Prostate gland (tissue), 2 donors: ENCODE measurements at regions not wholly inside any gene's neighbourhood (a gene's known extent, or its start where the extent isn't known, plus 50 kb on each side); places are given as distances from the start of the nearest gene placed in this dataset.

Experiments
- DNase-seq: peaks from one replicate; pipeline ENCODE4 v3.0.0-alpha.2; 2019; ENCODE audit warnings: low spot score
- H3K27ac ChIP-seq, 2 donors: fragments of 200-600 bp; sonication (generic); 2 replicates each; pipeline ENCODE4 v1.5.1; 2017 to 2019
- H3K27me3 ChIP-seq: fragments of 200-600 bp; sonication (generic); replicated peaks from 2 replicates; pipeline ENCODE4 v1.5.1; 2019; ENCODE audit not compliant: insufficient read depth
- H3K36me3 ChIP-seq, 2 donors: fragments of 200-600 bp; sonication (generic); 1 replicate in 1 of 2; 2 replicates in 1 of 2; pipeline versions ENCODE4 v1.5.1 to v1.8.1; 2017 to 2019
- H3K4me1 ChIP-seq: fragments of 200-600 bp; sonication (generic); replicated peaks from 2 replicates; pipeline ENCODE4 v1.5.1; 2019
- H3K4me3 ChIP-seq, 2 donors: fragments of 200-600 bp; sonication (generic); 2 replicates each; pipeline ENCODE4 v1.5.1; 2017 to 2019
- H3K9me3 ChIP-seq: fragments of 200-600 bp; sonication (generic); 2 replicates; pipeline ENCODE4 v1.5.1; 2017
- POLR2A ChIP-seq: fragments of 450-650 bp; IDR thresholded peaks from one replicate; pipeline ENCODE4 v1.6.1; 2016; ENCODE audit warnings: antibody characterized with exemption, mild to moderate bottlenecking
- POLR2AphosphoS5 ChIP-seq: sonication (generic); formaldehyde crosslinking; IDR thresholded peaks from one replicate; pipeline ENCODE4 v1.6.1; 2017; ENCODE audit warnings: antibody characterized with exemption
- WGBS: methylation state at CpG from one replicate; pipeline ENCODE4 v1.1.5; 2018; 5-methylcytosine and 5-hydroxymethylcytosine counted together
- intact Hi-C: fragments of 100-400 bp; cut with DNase I; formaldehyde crosslinking; loops from one replicate; pipeline ENCODE4 v1.14.2; 2022
- TF ChIP-seq, protein P1 (sequence below), 4 experiments: fragments of 200-600 bp in 2 of 4; fragments of 450-650 bp in 2 of 4; sonication (generic) in 2 of 4; IDR thresholded peaks; 1 replicate in 3 of 4; 2 replicates in 1 of 4; pipeline ENCODE4 v1.5.1; 2016 to 2019; ENCODE audit warnings: antibody characterized with exemption in 4 of 4, mild to moderate bottlenecking in 2 of 4, moderate library complexity in 2 of 4

DNA sequence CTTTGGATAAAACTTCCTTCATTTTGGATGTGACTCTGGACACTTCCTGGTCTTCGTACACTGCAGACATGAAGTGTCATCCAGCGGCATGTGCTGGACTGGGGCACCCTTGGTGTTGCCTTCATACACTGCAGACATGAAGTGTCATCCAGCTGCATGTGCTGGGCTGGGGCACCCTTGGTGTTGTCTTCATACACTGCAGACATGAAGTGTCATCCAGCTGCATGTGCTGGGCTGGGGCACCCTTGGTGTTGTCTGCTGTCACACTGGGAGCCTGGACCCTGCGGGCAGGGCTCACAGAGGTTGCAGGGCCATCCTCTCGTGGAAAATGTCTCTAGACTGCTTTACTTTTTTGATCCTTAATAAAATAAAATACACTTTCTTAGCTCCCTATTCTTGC, 771.4 kb downstream of the BRD1 start:
- WGBS: 81% methylated on average over 4 of the region's 4 CpGs
- no peak overlapping the region for H3K4me3 ChIP-seq
- DNase-seq: no peak
- no peaks in the 10 kb centered on the region for H3K27me3 ChIP-seq
- no peaks in the 10 kb centered on the region for H3K36me3 ChIP-seq
- intact Hi-C loops: no loop called here
- H3K9me3 ChIP-seq: no peaks in the 10 kb centered on the region
- TF ChIP-seq POLR2AphosphoS5: no peak
- TF ChIP-seq, protein P1, sequence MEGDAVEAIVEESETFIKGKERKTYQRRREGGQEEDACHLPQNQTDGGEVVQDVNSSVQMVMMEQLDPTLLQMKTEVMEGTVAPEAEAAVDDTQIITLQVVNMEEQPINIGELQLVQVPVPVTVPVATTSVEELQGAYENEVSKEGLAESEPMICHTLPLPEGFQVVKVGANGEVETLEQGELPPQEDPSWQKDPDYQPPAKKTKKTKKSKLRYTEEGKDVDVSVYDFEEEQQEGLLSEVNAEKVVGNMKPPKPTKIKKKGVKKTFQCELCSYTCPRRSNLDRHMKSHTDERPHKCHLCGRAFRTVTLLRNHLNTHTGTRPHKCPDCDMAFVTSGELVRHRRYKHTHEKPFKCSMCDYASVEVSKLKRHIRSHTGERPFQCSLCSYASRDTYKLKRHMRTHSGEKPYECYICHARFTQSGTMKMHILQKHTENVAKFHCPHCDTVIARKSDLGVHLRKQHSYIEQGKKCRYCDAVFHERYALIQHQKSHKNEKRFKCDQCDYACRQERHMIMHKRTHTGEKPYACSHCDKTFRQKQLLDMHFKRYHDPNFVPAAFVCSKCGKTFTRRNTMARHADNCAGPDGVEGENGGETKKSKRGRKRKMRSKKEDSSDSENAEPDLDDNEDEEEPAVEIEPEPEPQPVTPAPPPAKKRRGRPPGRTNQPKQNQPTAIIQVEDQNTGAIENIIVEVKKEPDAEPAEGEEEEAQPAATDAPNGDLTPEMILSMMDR (IDR thresholded peaks at IDR 0.05): no peak
- TF ChIP-seq POLR2A: no peak
- H3K27ac ChIP-seq: no peak overlapping the region
- H3K4me1 ChIP-seq: no peaks in the 10 kb centered on the region

DNA sequence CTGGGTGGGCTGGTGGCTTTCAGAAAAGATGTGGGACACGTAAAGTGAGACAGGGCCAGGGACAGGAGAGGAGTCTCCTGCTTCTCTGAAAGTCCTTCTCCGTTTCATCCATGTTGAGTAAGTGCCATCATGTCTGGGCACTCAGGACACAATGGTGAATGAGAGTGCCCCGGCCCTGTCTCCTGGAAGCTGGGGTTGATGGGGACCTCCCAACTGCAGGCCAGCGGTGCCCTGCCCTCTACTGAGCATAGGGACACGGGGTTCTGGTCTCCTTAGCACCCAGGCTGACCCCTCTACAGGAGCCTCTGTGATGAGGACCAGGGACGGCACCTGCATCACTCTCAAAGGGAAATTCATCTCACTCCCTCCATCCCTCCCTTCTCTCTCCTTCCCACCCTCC, 772.3 kb downstream of the BRD1 start:
- no peaks in the 10 kb centered on the region for H3K4me1 ChIP-seq
- TF ChIP-seq, protein P1 (IDR thresholded peaks at IDR 0.05): no peak
- TF ChIP-seq POLR2AphosphoS5: no peak
- no peak for TF ChIP-seq POLR2A
- H3K9me3 ChIP-seq: no peaks in the 10 kb centered on the region
- no peaks in the 10 kb centered on the region for H3K36me3 ChIP-seq
- H3K27ac ChIP-seq: no peak overlapping the region
- no peak overlapping the region for H3K4me3 ChIP-seq
- intact Hi-C loops: no loop called here
- 88% methylated on average over 6 of the region's 6 CpGs for WGBS
- H3K27me3 ChIP-seq: no peaks in the 10 kb centered on the region
- no peak for DNase-seq

DNA sequence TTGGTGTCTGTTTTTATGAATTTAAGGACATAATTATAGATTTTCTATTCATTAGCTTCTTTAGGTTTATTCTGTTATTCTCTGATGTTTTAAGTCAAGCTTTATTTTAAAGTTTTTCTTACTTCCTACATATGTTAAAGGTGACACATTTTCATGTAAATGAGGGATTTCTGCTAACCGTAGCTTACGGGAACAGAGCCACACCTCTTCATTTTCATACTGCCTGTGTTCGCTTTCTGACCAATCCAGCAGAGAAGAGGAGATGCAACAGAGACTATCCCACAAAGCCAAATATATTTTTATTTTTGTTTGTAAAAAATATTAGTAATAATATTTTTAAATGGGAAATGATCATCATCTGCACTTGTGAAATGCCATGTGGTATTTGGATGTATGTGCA, 774.1 kb downstream of the BRD1 start:
- 77% methylated on average over 3 of the region's 3 CpGs for WGBS
- no peaks in the 10 kb centered on the region for H3K4me1 ChIP-seq
- no peak for TF ChIP-seq POLR2AphosphoS5
- no peak for TF ChIP-seq POLR2A
- TF ChIP-seq, protein P1 (IDR thresholded peaks at IDR 0.05): no peak
- peaks cover 7% of the 10 kb centered on the region for H3K27me3 ChIP-seq
- no peak overlapping the region for H3K27ac ChIP-seq
- no peaks in the 10 kb centered on the region for H3K9me3 ChIP-seq
- intact Hi-C loops: no loop called here
- no peak overlapping the region for H3K4me3 ChIP-seq
- H3K36me3 ChIP-seq: no peaks in the 10 kb centered on the region
- DNase-seq: no peak

DNA sequence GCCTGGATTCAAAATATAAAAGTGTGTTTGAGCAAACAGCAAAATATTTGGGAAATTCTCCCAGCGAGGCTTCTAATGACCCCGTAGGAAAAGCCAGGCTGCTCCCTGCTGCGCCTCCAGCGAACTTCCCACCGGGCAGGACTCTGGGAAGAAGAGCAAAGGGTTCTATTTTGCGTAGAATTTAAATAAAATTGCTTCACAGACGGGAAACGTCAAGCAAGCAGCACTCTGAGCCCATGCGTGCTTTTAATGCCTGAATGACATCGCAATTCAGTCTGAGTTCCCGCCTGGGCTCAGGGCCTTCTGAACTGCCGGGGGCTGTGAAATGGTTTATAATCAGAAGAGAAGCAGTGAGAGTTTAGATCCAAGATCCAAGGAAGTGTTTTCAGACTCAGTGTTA, 775.1 kb downstream of the BRD1 start:
- Histone ChIP-seq H3K9me3 (no peaks in the 10 kb centered on the region), H3K36me3 (no peaks in the 10 kb centered on the region), H3K4me3 (peak overlapping the region; percentile 12 to 18), H3K27me3 (peaks cover 8% of the 10 kb centered on the region), H3K27ac (no peak overlapping the region), H3K4me1 (no peaks in the 10 kb centered on the region)
- intact Hi-C loops: no loop called here
- TF ChIP-seq, protein P1 (IDR thresholded peaks at IDR 0.05): no peak
- no peak for TF ChIP-seq POLR2AphosphoS5
- no peak for TF ChIP-seq POLR2A
- DNase-seq: no peak
- WGBS: 75% methylated on average over 12 of the region's 12 CpGs

DNA sequence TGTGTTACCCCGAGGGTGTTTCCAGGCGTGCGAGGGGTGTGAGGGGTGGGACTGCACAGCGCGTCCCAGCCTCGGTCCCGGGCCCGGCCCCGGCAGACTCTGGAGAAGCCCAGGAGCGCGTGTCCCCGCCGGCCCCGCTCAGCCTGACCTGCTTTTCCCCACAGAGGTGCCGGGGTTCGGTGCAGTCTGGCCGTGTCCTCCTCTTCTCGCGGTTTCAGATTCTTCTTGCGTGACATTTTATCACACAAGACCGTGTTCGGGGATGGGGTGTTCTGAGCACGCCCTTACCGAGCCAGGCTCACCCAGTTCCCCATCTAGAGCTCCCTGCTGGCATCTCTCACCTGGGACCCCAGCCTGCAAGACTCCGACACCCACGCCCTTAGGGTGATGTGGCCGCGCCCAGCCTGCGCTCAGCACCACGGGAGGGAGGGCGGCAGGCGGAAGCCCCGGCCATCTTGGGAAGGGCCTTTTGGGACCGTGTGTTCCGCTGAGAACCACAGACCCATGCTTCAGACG, 775.6 kb downstream of the BRD1 start:
- DNase-seq: no peak
- intact Hi-C loops: no loop called here
- Histone ChIP-seq H3K4me3 (peak overlapping the region; percentile 12 to 18), H3K36me3 (no peaks in the 10 kb centered on the region), H3K4me1 (no peaks in the 10 kb centered on the region), H3K27ac (no peak overlapping the region), H3K9me3 (no peaks in the 10 kb centered on the region), H3K27me3 (peaks cover 8% of the 10 kb centered on the region)
- TF ChIP-seq POLR2A: no peak
- TF ChIP-seq POLR2AphosphoS5: no peak
- TF ChIP-seq, protein P1 (IDR thresholded peaks at IDR 0.05): no peak
- WGBS: 82% methylated on average over 36 of the region's 36 CpGs
